ENCODE measurements at regions not wholly inside any gene's neighbourhood (a gene's known extent, or its start where the extent isn't known, plus 50 kb on each side); places are given as distances from the start of the nearest gene placed in this dataset.

GRCh38 chr2:193712912-193713311, 1518.2 kb upstream of the TMEFF2 start:
- Histone ChIP-seq H3K4me2 (no peak overlapping the region), H3K4me1 (no peaks in the 10 kb centered on the region), H3K4me3 (no peak overlapping the region), H3K9me3 (no peaks in the 10 kb centered on the region), H3K27ac (no peak overlapping the region)
- no peak for FAIRE-seq
- no peak for ATAC-seq
- DNase-seq (ENCODE audit: low read depth in 1 of 2, low spot score in 1 of 2) = no peak
- POLR2A ChIA-PET = no interaction called here
- CTCF ChIA-PET = interaction anchor here (1.5 kb wide), 1 partner anchor 16 kb away, joined by 3 read pairs; no protein-coding TSS in a partner anchor
- no peak for TF ChIP-seq ATOH8 (CRISPR knock-in tag; IDR thresholded peaks at IDR 0.05; ENCODE audit: low read depth)
- no peak for TF ChIP-seq EHMT2 (IDR thresholded peaks at IDR 0.05; ENCODE audit: low read depth)
- TF ChIP-seq RFX5 (IDR thresholded peaks at IDR 0.05) = no peak
- TF ChIP-seq RCOR1 (IDR thresholded peaks at IDR 0.05; ENCODE audit: low read depth, low read length) = no peak
- no peak for TF ChIP-seq CTCF (IDR thresholded peaks at IDR 0.05)
- TF ChIP-seq BHLHE40 (IDR thresholded peaks at IDR 0.05; ENCODE audit: low read depth, low read length) = no peak
- TF ChIP-seq HOXB13 (CRISPR knock-in tag; IDR thresholded peaks at IDR 0.05; ENCODE audit: low read depth) = no peak
- no peak for TF ChIP-seq HOXA7 (CRISPR knock-in tag; IDR thresholded peaks at IDR 0.05)
- TF ChIP-seq NR3C1 (IDR thresholded peaks at IDR 0.05) = no peak
- no peak for TF ChIP-seq REST (IDR thresholded peaks at IDR 0.05)

GRCh38 chr2:193703411-193703810, 1508.7 kb upstream of the TMEFF2 start:
- ChIA-PET POLR2A (no interaction called here), CTCF (no interaction called here)
- no peak overlapping the region for H3K27ac ChIP-seq
- 50% methylated on average over 2 of the region's 2 CpGs for WGBS (ENCODE audit: missing lambda C conversion rate)
- no peak for TF ChIP-seq EHMT2 (IDR thresholded peaks at IDR 0.05; ENCODE audit: low read depth)
- no peak for TF ChIP-seq RARB (CRISPR knock-in tag; IDR thresholded peaks at IDR 0.05)
- TF ChIP-seq CEBPB (IDR thresholded peaks at IDR 0.05) = no peak
- no peak for TF ChIP-seq PHF8 (IDR thresholded peaks at IDR 0.05; ENCODE audit: borderline replicate concordance, low read depth)
- no peak for TF ChIP-seq KDM5A (IDR thresholded peaks at IDR 0.05)
- TF ChIP-seq CBX8 (IDR thresholded peaks at IDR 0.05) = no peak
- FAIRE-seq (no peak), ATAC-seq (no peak), DNase-seq (ENCODE audit: low read depth in 1 of 2, low spot score in 1 of 2) (no peak)
- H3K4me1 ChIP-seq = no peaks in the 10 kb centered on the region
- H3K4me3 ChIP-seq = no peak overlapping the region
- H3K4me2 ChIP-seq = no peak overlapping the region
- H3K9me3 ChIP-seq = no peaks in the 10 kb centered on the region

- WGBS (ENCODE audit: missing lambda C conversion rate) = 53% methylated on average over 3 of the region's 3 CpGs
- Histone ChIP-seq H3K9me3 (no peaks in the 10 kb centered on the region), H3K27ac (no peak overlapping the region), H3K4me1 (no peaks in the 10 kb centered on the region), H3K4me2 (no peak overlapping the region), H3K4me3 (no peak overlapping the region)
- no peak for FAIRE-seq
- DNase-seq (ENCODE audit: low read depth in 1 of 2, low spot score in 1 of 2) = no peak
- ATAC-seq = no peak
- CTCF ChIA-PET = no interaction called here
- POLR2A ChIA-PET = no interaction called here
- TF ChIP-seq NFE2L2 (conservative IDR thresholded peaks at IDR 0.05; ENCODE audit: low read length) = no peak
- no peak for TF ChIP-seq ZFP36 (IDR thresholded peaks at IDR 0.05; ENCODE audit: borderline replicate concordance, partially characterized antibody)
- no peak for TF ChIP-seq E2F6 (IDR thresholded peaks at IDR 0.05; ENCODE audit: borderline replicate concordance, low read depth)
- TF ChIP-seq HOXB5 (CRISPR knock-in tag; IDR thresholded peaks at IDR 0.05) = no peak
- TF ChIP-seq POLR2A (IDR thresholded peaks at IDR 0.05; ENCODE audit: low read length) = no peak
- TF ChIP-seq CTCF (IDR thresholded peaks at IDR 0.05) = no peak
- no peak for TF ChIP-seq FOSB (CRISPR knock-in tag; IDR thresholded peaks at IDR 0.05)
- TF ChIP-seq ZNF302 (CRISPR knock-in tag; IDR thresholded peaks at IDR 0.05) = no peak
- no peak for TF ChIP-seq RCOR1 (IDR thresholded peaks at IDR 0.05; ENCODE audit: low read depth, low read length)
- no peak for TF ChIP-seq CHD2 (IDR thresholded peaks at IDR 0.05; ENCODE audit: low read length, partially characterized antibody)
- no peak for TF ChIP-seq TFCP2L1 (CRISPR knock-in tag; IDR thresholded peaks at IDR 0.05)
- no peak for TF ChIP-seq MAX (IDR thresholded peaks at IDR 0.05)
- TF ChIP-seq ESRRA (IDR thresholded peaks at IDR 0.05; ENCODE audit: borderline replicate concordance, low read length) = no peak
- no peak for TF ChIP-seq TP53 (CRISPR knock-in tag; IDR thresholded peaks at IDR 0.05)
- no peak for TF ChIP-seq HOXA7 (CRISPR knock-in tag; IDR thresholded peaks at IDR 0.05)
Observed at GRCh38 chr2:193701484-193701883, 1506.8 kb upstream of the TMEFF2 start.
